AG09319 (cell line): ENCODE measurements at regions not wholly inside any gene's neighbourhood (a gene's known extent, or its start where the extent isn't known, plus 50 kb on each side); places are given as distances from the start of the nearest gene placed in this dataset.

Experiments used
- DNase-seq: peaks from one replicate; pipeline ENCODE4 v3.0.0-alpha.2; 2010; ENCODE audit warnings: low read depth; ENCODE audit errors: extremely low read depth
- CTCF ChIP-seq: IDR thresholded peaks from 2 replicates; pipeline ENCODE4 v1.5.1; 2011; ENCODE audit warnings: low read depth, mild to moderate bottlenecking, inconsistent platforms, low read length, moderate library complexity

GRCh38 chr3:157671656-157672055, 168.4 kb upstream of the VEPH1 start:
- DNase-seq, result no peak
- TF ChIP-seq CTCF, result no peak

GRCh38 chr3:157669416-157669815, 166.2 kb upstream of the VEPH1 start:
- no peak for DNase-seq
- TF ChIP-seq CTCF, result no peak

- TF ChIP-seq CTCF, result no peak
- DNase-seq, result no peak
These were observed 164.3 kb upstream of the VEPH1 start for GRCh38 chr3:157667493-157667892.

GRCh38 chr3:157662171-157662570, 159.0 kb upstream of the VEPH1 start:
- no peak for TF ChIP-seq CTCF
- no peak for DNase-seq

- DNase-seq, result no peak
- no peak for TF ChIP-seq CTCF
These were observed 157.6 kb upstream of the VEPH1 start for GRCh38 chr3:157660847-157661246.

GRCh38 chr3:157652366-157652765, 149.2 kb upstream of the VEPH1 start:
- no peak for DNase-seq
- TF ChIP-seq CTCF, result no peak

- no peak for TF ChIP-seq CTCF
- no peak for DNase-seq
These were observed 147.5 kb upstream of the VEPH1 start for GRCh38 chr3:157650699-157651098.
